ENCODE measurements at regions not wholly inside any gene's neighbourhood (a gene's known extent, or its start where the extent isn't known, plus 50 kb on each side); places are given as distances from the start of the nearest gene placed in this dataset.

- no peak for TF ChIP-seq CTCF (IDR thresholded peaks at IDR 0.05)
- TF ChIP-seq POLR2A (IDR thresholded peaks at IDR 0.05), result no peak
These were observed 97.1 kb upstream of the TMEM178A start for GRCh38 chr2:39568561-39569006.
